Kidney epithelial cell (primary cell): ENCODE measurements at regions not wholly inside any gene's neighbourhood (a gene's known extent, or its start where the extent isn't known, plus 50 kb on each side); places are given as distances from the start of the nearest gene placed in this dataset.

Experiments used
- DNase-seq: peaks from one replicate; pipeline ENCODE4 v3.0.0-alpha.2; 2010; ENCODE audit warnings: low read depth
- H3K27me3 ChIP-seq: 2 replicates; pipeline ENCODE4 v1.6.0; 2011; ENCODE audit warnings: low read length; ENCODE audit not compliant: control insufficient read depth, insufficient read depth
- H3K36me3 ChIP-seq: 2 replicates; pipeline ENCODE4 v1.5.1; 2011; ENCODE audit warnings: low read length; ENCODE audit not compliant: control insufficient read depth, insufficient read depth
- H3K4me3 ChIP-seq: 2 replicates; pipeline ENCODE4 v1.5.1; 2011; ENCODE audit warnings: low read depth, mild to moderate bottlenecking, control low read depth, low read length
- TF ChIP-seq, protein P1 (sequence below): IDR thresholded peaks from 2 replicates; pipeline ENCODE4 v1.5.1; 2011; ENCODE audit warnings: mild to moderate bottlenecking, moderate library complexity, low read length, control low read depth, inconsistent platforms; ENCODE audit not compliant: insufficient read depth, poor library complexity, severe bottlenecking

DNA sequence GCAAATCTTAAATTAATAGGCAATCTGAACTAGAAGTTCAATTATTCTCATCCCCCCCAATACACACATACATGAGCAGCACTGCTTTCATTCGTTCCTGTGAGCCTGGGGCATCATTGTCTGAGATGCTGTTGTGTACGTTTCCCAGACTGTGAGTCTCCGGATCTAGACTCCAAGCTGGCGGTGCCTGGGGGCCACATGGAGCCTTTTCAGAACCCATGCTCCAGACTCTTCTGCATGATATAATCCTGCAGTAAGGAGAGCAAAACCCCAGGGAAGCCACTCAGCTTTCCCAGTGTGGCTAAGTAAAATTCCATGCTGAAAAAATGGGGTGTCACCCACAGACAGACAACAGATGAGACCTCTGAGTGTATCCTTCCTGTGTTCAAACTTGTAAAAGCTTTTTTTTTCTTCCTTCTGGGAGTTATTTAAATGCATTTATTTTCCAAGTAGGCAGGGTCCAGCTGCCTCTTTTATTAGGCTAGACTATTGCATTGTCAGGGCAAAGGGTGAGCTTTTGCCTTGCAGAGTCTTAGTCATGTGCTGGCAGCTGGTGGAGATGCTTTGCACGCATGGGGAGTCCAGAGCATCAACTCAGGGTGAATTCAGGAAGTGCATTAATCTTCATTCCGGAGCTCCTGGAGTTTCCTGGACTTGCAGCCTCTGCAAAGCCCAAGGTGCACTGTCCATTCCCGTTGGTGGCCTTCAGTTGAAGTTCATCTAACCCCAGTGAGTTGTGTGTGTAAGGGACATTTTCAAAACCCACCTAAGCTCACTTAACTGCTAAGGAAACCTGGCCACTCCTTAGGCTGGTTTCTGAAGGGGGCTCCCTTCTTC lies 185.7 kb upstream of the ADO start:
- no peak overlapping the region for H3K4me3 ChIP-seq
- no peaks in the 10 kb centered on the region for H3K36me3 ChIP-seq
- TF ChIP-seq, protein P1, sequence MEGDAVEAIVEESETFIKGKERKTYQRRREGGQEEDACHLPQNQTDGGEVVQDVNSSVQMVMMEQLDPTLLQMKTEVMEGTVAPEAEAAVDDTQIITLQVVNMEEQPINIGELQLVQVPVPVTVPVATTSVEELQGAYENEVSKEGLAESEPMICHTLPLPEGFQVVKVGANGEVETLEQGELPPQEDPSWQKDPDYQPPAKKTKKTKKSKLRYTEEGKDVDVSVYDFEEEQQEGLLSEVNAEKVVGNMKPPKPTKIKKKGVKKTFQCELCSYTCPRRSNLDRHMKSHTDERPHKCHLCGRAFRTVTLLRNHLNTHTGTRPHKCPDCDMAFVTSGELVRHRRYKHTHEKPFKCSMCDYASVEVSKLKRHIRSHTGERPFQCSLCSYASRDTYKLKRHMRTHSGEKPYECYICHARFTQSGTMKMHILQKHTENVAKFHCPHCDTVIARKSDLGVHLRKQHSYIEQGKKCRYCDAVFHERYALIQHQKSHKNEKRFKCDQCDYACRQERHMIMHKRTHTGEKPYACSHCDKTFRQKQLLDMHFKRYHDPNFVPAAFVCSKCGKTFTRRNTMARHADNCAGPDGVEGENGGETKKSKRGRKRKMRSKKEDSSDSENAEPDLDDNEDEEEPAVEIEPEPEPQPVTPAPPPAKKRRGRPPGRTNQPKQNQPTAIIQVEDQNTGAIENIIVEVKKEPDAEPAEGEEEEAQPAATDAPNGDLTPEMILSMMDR: no peak
- DNase-seq: no peak
- H3K27me3 ChIP-seq: no peaks in the 10 kb centered on the region

DNA sequence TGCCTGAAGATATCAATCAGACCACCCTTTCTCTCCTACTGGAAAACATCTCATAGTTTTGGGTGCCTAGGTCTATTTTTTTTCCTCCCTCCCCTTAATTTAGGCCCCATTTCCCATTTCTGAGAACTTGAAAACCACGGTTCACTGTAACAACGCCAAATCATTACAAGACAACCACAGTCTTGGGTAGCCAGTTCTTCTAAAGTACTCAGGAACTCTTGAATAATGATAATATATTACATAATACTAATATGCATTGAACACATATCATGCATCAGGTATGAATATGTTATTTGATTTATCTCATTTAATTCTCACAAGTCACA lies 185.1 kb upstream of the ADO start:
- DNase-seq: no peak
- TF ChIP-seq, protein P1: no peak
- Histone ChIP-seq H3K27me3 (no peaks in the 10 kb centered on the region), H3K4me3 (no peak overlapping the region), H3K36me3 (no peaks in the 10 kb centered on the region)

GRCh38 chr10:62620491-62620890 lies 184.0 kb upstream of the ADO start:
- DNase-seq: no peak
- TF ChIP-seq, protein P1: no peak
- Histone ChIP-seq H3K27me3 (no peaks in the 10 kb centered on the region), H3K36me3 (no peaks in the 10 kb centered on the region), H3K4me3 (no peak overlapping the region)

GRCh38 chr10:62623223-62623622 lies 181.3 kb upstream of the ADO start:
- Histone ChIP-seq H3K27me3 (no peaks in the 10 kb centered on the region), H3K4me3 (no peak overlapping the region), H3K36me3 (no peaks in the 10 kb centered on the region)
- no peak for DNase-seq
- TF ChIP-seq, protein P1: no peak

DNA sequence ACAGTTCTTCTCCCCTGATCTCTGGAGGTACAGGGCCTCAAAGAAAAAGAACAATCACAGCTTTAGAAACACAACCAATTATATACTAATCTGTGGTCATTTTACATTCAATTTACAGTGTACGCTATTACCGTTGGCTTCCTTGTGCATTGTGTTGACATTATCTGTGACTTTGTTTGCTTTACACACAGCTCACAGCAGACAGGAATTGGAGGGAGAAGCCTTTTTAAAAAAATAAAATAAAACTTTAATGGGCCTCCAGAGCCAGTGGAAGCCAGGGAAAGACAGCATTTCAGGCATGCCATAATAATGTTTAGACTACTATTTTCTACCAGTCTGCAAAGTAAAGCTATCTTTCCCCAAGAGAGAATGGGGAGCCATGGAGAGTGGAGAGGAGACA lies 179.0 kb upstream of the ADO start:
- DNase-seq: no peak
- TF ChIP-seq, protein P1: no peak

DNA sequence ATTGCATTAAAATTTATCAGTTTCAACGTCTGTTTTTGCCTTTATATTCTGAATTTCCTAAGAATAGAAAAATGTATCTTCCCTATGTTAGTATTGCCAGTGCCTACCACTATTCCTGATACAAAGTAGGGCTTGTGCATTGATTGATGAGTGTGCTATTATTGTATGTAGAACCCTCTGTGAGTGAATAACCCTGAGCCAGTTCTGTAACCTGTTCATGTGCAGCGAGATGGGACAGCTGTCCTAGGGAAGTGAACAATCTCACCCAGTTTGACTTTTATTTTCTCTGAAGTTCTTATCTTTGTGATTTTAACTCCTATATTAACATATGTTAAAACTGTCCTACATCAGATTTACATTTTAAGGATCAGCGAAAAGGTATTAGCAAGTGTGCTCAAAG lies 178.4 kb upstream of the ADO start:
- H3K27me3 ChIP-seq: no peaks in the 10 kb centered on the region
- TF ChIP-seq, protein P1: no peak
- no peaks in the 10 kb centered on the region for H3K36me3 ChIP-seq
- DNase-seq: no peak
- H3K4me3 ChIP-seq: no peak overlapping the region

More for the DNA sequence above, 179.0 kb upstream of the ADO start:
- Histone ChIP-seq H3K4me3 (no peak overlapping the region), H3K27me3 (no peaks in the 10 kb centered on the region), H3K36me3 (no peaks in the 10 kb centered on the region)
